Endodermal cell (in vitro differentiated cells): ENCODE measurements at regions not wholly inside any gene's neighbourhood (a gene's known extent, or its start where the extent isn't known, plus 50 kb on each side); places are given as distances from the start of the nearest gene placed in this dataset.
A peak's percentile ranks its signal among the peaks of the same experiment; 100 is the strongest.

Experiments used
- DNase-seq: peaks from one replicate; pipeline ENCODE4 v3.0.0-alpha.2; 2017
- H3K27ac ChIP-seq: 2 replicates; pipeline ENCODE4 v1.5.1; 2013; ENCODE audit warnings: mild to moderate bottlenecking, low read depth, low read length, moderate library complexity
- H3K27me3 ChIP-seq: 2 replicates; pipeline ENCODE4 v1.6.1; 2013; ENCODE audit warnings: mild to moderate bottlenecking, low read length, moderate library complexity; ENCODE audit not compliant: insufficient read depth, control insufficient read depth, poor library complexity, severe bottlenecking
- H3K36me3 ChIP-seq: 2 replicates; pipeline ENCODE4 v1.7.0; 2013; ENCODE audit warnings: mild to moderate bottlenecking, low read length, moderate library complexity; ENCODE audit not compliant: control insufficient read depth, insufficient read depth
- H3K4me1 ChIP-seq: one replicate; pipeline ENCODE4 v1.7.0; 2013; ENCODE audit warnings: low read length; ENCODE audit not compliant: control insufficient read depth, insufficient read depth
- H3K4me3 ChIP-seq: 2 replicates; pipeline ENCODE4 v1.5.1; 2013; ENCODE audit warnings: mild to moderate bottlenecking, low read length, moderate library complexity
- H3K9ac ChIP-seq: 2 replicates; pipeline ENCODE4 v1.6.1; 2013; ENCODE audit warnings: mild to moderate bottlenecking, low read length, moderate library complexity; ENCODE audit not compliant: poor library complexity, severe bottlenecking; ENCODE audit errors: extremely low read depth
- H3K9me3 ChIP-seq: 2 replicates; pipeline ENCODE4 v1.6.1; 2013; ENCODE audit warnings: mild to moderate bottlenecking, low read length, moderate library complexity; ENCODE audit not compliant: control insufficient read depth
- H3K27ac Mint-ChIP-seq: 2 replicates; pipeline ENCODE4 v1.8.0; 2020; ENCODE audit warnings: mixed read lengths
- H3K27me3 Mint-ChIP-seq: 2 replicates; pipeline ENCODE4 v1.8.0; 2021; ENCODE audit warnings: mild to moderate bottlenecking, mixed read lengths; ENCODE audit not compliant: insufficient read depth
- H3K36me3 Mint-ChIP-seq: 2 replicates; pipeline ENCODE4 v1.8.0; 2020; ENCODE audit warnings: low read depth, mixed read lengths
- H3K4me1 Mint-ChIP-seq: 2 replicates; pipeline ENCODE4 v1.8.0; 2020; ENCODE audit warnings: mixed read lengths
- H3K4me3 Mint-ChIP-seq: 2 replicates; pipeline ENCODE4 v1.8.0; 2020; ENCODE audit warnings: mild to moderate bottlenecking, moderate library complexity, mixed read lengths
- H3K9me3 Mint-ChIP-seq: 2 replicates; pipeline ENCODE4 v1.8.0; 2020; ENCODE audit warnings: mild to moderate bottlenecking, mixed read lengths
- CTCF ChIP-seq: fragments of 200-600 bp; sonication (generic); conservative IDR thresholded peaks from 2 replicates; pipeline ENCODE4 v1.5.0; 2021; ENCODE audit warnings: antibody characterized with exemption, mild to moderate bottlenecking
- WGBS, 2 experiments: methylation state at CpG; one replicate each; pipeline versions ENCODE4 v1.1.5 to v1.1.7; 2013; ENCODE audit warnings: missing lambda C conversion rate in 2 of 2, mixed read lengths in 1 of 2; ENCODE audit not compliant: insufficient coverage in 1 of 2, insufficient read length in 1 of 2; 5-methylcytosine and 5-hydroxymethylcytosine counted together

GRCh38 chr22:19626666-19627065 lies 87.6 kb upstream of the SEPTIN5 start:
- H3K27ac ChIP-seq, result no peak overlapping the region
- TF ChIP-seq CTCF, result no peak
- H3K9ac ChIP-seq, result no peak overlapping the region
- 92 to 100% methylated on average over 1 to 3 of the region's 4 CpGs for WGBS, 2 experiments
- no peaks in the 10 kb centered on the region for H3K9me3 ChIP-seq
- H3K27me3 ChIP-seq, result no peaks in the 10 kb centered on the region
- H3K4me1 ChIP-seq, result no peaks in the 10 kb centered on the region
- H3K27ac Mint-ChIP-seq, result no peak overlapping the region
- no peaks in the 10 kb centered on the region for H3K36me3 Mint-ChIP-seq
- H3K9me3 Mint-ChIP-seq, result no peaks in the 10 kb centered on the region
- no peak for DNase-seq
- H3K36me3 ChIP-seq, result no peaks in the 10 kb centered on the region
- H3K4me3 Mint-ChIP-seq, result no peak overlapping the region
- peaks cover 3% of the 10 kb centered on the region for H3K27me3 Mint-ChIP-seq
- H3K4me1 Mint-ChIP-seq, result peaks cover 9% of the 10 kb centered on the region
- H3K4me3 ChIP-seq, result no peak overlapping the region

- H3K36me3 ChIP-seq, result no peaks in the 10 kb centered on the region
- no peak overlapping the region for H3K9ac ChIP-seq
- H3K4me3 Mint-ChIP-seq, result no peak overlapping the region
- H3K4me1 ChIP-seq, result no peaks in the 10 kb centered on the region
- H3K27ac ChIP-seq, result no peak overlapping the region
- H3K4me3 ChIP-seq, result no peak overlapping the region
- H3K9me3 ChIP-seq, result no peaks in the 10 kb centered on the region
- H3K27me3 ChIP-seq, result no peaks in the 10 kb centered on the region
- peak; percentile 1 for DNase-seq
- no peaks in the 10 kb centered on the region for H3K9me3 Mint-ChIP-seq
- 87 to 91% methylated on average over 8 to 11 of the region's 11 CpGs for WGBS, 2 experiments
- no peaks in the 10 kb centered on the region for H3K27me3 Mint-ChIP-seq
- H3K4me1 Mint-ChIP-seq, result peaks cover 4% of the 10 kb centered on the region
- no peaks in the 10 kb centered on the region for H3K36me3 Mint-ChIP-seq
- no peak for TF ChIP-seq CTCF
- no peak overlapping the region for H3K27ac Mint-ChIP-seq
Observed at GRCh38 chr22:19628038-19628776, 86.1 kb upstream of the SEPTIN5 start.

DNA sequence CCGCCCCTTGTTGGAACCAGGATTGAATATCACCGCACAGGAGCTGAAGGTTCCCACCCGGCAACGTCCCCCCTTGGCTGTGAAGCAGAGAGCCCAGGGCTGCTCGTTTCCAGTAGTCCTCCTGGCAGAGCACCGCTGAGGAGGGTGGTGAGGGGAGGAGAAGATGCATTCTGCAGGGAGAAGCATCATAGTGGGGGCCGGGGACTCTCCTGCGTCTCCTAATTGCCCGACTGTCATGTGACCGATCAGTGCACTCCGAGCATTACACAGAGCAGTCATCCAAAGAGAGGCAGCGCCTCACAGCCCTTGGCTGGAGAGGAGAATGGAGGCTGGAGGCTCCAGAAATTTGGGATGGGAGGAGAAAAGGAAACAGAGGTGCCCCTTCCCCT lies 85.0 kb upstream of the SEPTIN5 start:
- Histone ChIP-seq H3K4me1 (no peaks in the 10 kb centered on the region), H3K27me3 (no peaks in the 10 kb centered on the region), H3K36me3 (no peaks in the 10 kb centered on the region), H3K27ac (no peak overlapping the region), H3K4me3 (no peak overlapping the region), H3K9me3 (no peaks in the 10 kb centered on the region), H3K9ac (no peak overlapping the region)
- Mint-ChIP-seq H3K36me3 (no peaks in the 10 kb centered on the region), H3K4me3 (no peak overlapping the region), H3K4me1 (peaks cover 4% of the 10 kb centered on the region), H3K9me3 (no peaks in the 10 kb centered on the region), H3K27ac (no peak overlapping the region), H3K27me3 (no peaks in the 10 kb centered on the region)
- TF ChIP-seq CTCF, result no peak
- WGBS, 2 experiments, result 84 to 89% methylated on average over 12 of the region's 12 CpGs
- DNase-seq, result peak; percentile 40
